ENCODE measurements at regions not wholly inside any gene's neighbourhood (a gene's known extent, or its start where the extent isn't known, plus 50 kb on each side); places are given as distances from the start of the nearest gene placed in this dataset.

GRCh38 chr15:62541250-62541649 is 376.2 kb upstream of the C2CD4B start:
- ATAC-seq (ENCODE audit: low read depth), result no peak
- Histone ChIP-seq H3K4me1 (ENCODE audit: control insufficient read depth in 2 of 2, insufficient read depth in 2 of 2, low read length in 2 of 2) (no peaks in the 10 kb centered on the region), H3K9me3 (ENCODE audit: control extremely low read depth in 1 of 3, control insufficient read depth in 2 of 3, insufficient read depth in 1 of 3, low read length in 2 of 3) (no peaks in the 10 kb centered on the region), H2AFZ (ENCODE audit: insufficient read depth, low read depth, low read length, poor library complexity, severe bottlenecking) (no peak overlapping the region), H3K4me3 (ENCODE audit: control extremely low read depth in 1 of 5, extremely low read depth in 1 of 5, insufficient read depth in 1 of 5, low read depth in 2 of 5, low read length in 4 of 5) (no peak overlapping the region), H3K9ac (ENCODE audit: low read length) (no peak overlapping the region), H3K4me2 (replicated peaks; ENCODE audit: low read depth, low read length, poor library complexity, severe bottlenecking) (no peak overlapping the region), H4K20me1 (ENCODE audit: control insufficient read depth, insufficient read depth, low read length, poor library complexity, severe bottlenecking) (no peaks in the 10 kb centered on the region), H3K79me2 (ENCODE audit: control insufficient read depth, insufficient read depth, low read length) (no peaks in the 10 kb centered on the region), H3K27me3 (replicated peaks in 1 of 4; ENCODE audit: control extremely low read depth in 1 of 4, control insufficient read depth in 3 of 4, insufficient read depth in 4 of 4, low read length in 3 of 4) (no peaks in the 10 kb centered on the region), H3K36me3 (replicated peaks in 1 of 2; ENCODE audit: control extremely low read depth in 1 of 2, control insufficient read depth in 1 of 2, extremely low read depth in 1 of 2, insufficient read depth in 2 of 2, low read length in 1 of 2) (no peaks in the 10 kb centered on the region), H3K27ac (ENCODE audit: low read length in 2 of 2) (no peak overlapping the region)
- CTCF ChIA-PET, result no interaction called here
- no peak for DNase-seq
- Mint-ChIP-seq H3K4me3 (no peak overlapping the region), H3K4me1 (no peaks in the 10 kb centered on the region), H3K27ac (no peak overlapping the region), H3K27me3 (peaks cover 4% of the 10 kb centered on the region), H3K9me3 (ENCODE audit: insufficient read depth) (no peaks in the 10 kb centered on the region)
- intact Hi-C loops (cut with micrococcal nuclease), result no loop called here
- TF ChIP-seq EZH2 (IDR thresholded peaks at IDR 0.05; ENCODE audit: borderline replicate concordance, insufficient read depth, low read depth, low read length, poor library complexity, severe bottlenecking) (no peak), CTCF (IDR thresholded peaks at IDR 0.05) (no peak)
- WGBS (ENCODE audit: insufficient coverage), result 100% methylated on average over 2 of the region's 4 CpGs
- POLR2A ChIA-PET, result no interaction called here

- no peak for TF ChIP-seq CTCF (IDR thresholded peaks at IDR 0.05)
- no peak for TF ChIP-seq EZH2 (IDR thresholded peaks at IDR 0.05; ENCODE audit: borderline replicate concordance, insufficient read depth, low read depth, low read length, poor library complexity, severe bottlenecking)
- H3K4me3 ChIP-seq (ENCODE audit: control extremely low read depth in 1 of 5, extremely low read depth in 1 of 5, insufficient read depth in 1 of 5, low read depth in 2 of 5, low read length in 4 of 5), result no peak overlapping the region
- no peaks in the 10 kb centered on the region for H3K9me3 ChIP-seq (ENCODE audit: control extremely low read depth in 1 of 3, control insufficient read depth in 2 of 3, insufficient read depth in 1 of 3, low read length in 2 of 3)
- H3K36me3 ChIP-seq (replicated peaks in 1 of 2; ENCODE audit: control extremely low read depth in 1 of 2, control insufficient read depth in 1 of 2, extremely low read depth in 1 of 2, insufficient read depth in 2 of 2, low read length in 1 of 2), result no peaks in the 10 kb centered on the region
- no peak overlapping the region for H2AFZ ChIP-seq (ENCODE audit: insufficient read depth, low read depth, low read length, poor library complexity, severe bottlenecking)
- no peaks in the 10 kb centered on the region for H4K20me1 ChIP-seq (ENCODE audit: control insufficient read depth, insufficient read depth, low read length, poor library complexity, severe bottlenecking)
- peaks cover 6% of the 10 kb centered on the region for H3K27me3 Mint-ChIP-seq
- ChIA-PET CTCF (no interaction called here), POLR2A (no interaction called here)
- ATAC-seq (ENCODE audit: low read depth) (no peak), DNase-seq (no peak)
- no peak overlapping the region for H3K27ac Mint-ChIP-seq
- H3K4me1 ChIP-seq (ENCODE audit: control insufficient read depth in 2 of 2, insufficient read depth in 2 of 2, low read length in 2 of 2), result no peaks in the 10 kb centered on the region
- 100% methylated on average over 3 of the region's 6 CpGs for WGBS (ENCODE audit: insufficient coverage)
- H3K4me1 Mint-ChIP-seq, result no peaks in the 10 kb centered on the region
- H3K4me3 Mint-ChIP-seq, result no peak overlapping the region
- intact Hi-C loops (cut with micrococcal nuclease), result no loop called here
- no peaks in the 10 kb centered on the region for H3K9me3 Mint-ChIP-seq (ENCODE audit: insufficient read depth)
- H3K79me2 ChIP-seq (ENCODE audit: control insufficient read depth, insufficient read depth, low read length), result no peaks in the 10 kb centered on the region
- no peak overlapping the region for H3K27ac ChIP-seq (ENCODE audit: low read length in 2 of 2)
- no peak overlapping the region for H3K4me2 ChIP-seq (replicated peaks; ENCODE audit: low read depth, low read length, poor library complexity, severe bottlenecking)
- no peaks in the 10 kb centered on the region for H3K27me3 ChIP-seq (replicated peaks in 1 of 4; ENCODE audit: control extremely low read depth in 1 of 4, control insufficient read depth in 3 of 4, insufficient read depth in 4 of 4, low read length in 3 of 4)
- no peak overlapping the region for H3K9ac ChIP-seq (ENCODE audit: low read length)
Measured at GRCh38 chr15:62541846-62542245, 376.8 kb upstream of the C2CD4B start.

All from B cell (primary cell).